IPS-NIHi7 (cell line): ENCODE measurements at regions not wholly inside any gene's neighbourhood (a gene's known extent, or its start where the extent isn't known, plus 50 kb on each side); places are given as distances from the start of the nearest gene placed in this dataset.
"Not testable (repeated sequence)": the region's sequence is repeated elsewhere in the genome, so short reads cannot be mapped to it uniquely, and the experiment has no call there.

Experiments used
- DNase-seq: peaks from one replicate; pipeline ENCODE4 v3.0.0; 2012; ENCODE audit warnings: mixed read lengths; ENCODE audit errors: extremely low spot score

GRCh38 chr13:53276265-53276664 lies 247.7 kb downstream of the OLFM4 start:
- DNase-seq: peak; percentile 65

GRCh38 chr13:53281677-53282076 lies 253.1 kb downstream of the OLFM4 start:
- no peak for DNase-seq

GRCh38 chr13:53285896-53286430 lies 257.4 kb downstream of the OLFM4 start:
- DNase-seq: no peak

- DNase-seq: no peak
Measured at GRCh38 chr13:53298396-53298795, 269.8 kb downstream of the OLFM4 start.

- no peak for DNase-seq
Measured at GRCh38 chr13:53301449-53301848, 272.8 kb downstream of the OLFM4 start.

GRCh38 chr13:53305419-53305818 lies 276.8 kb downstream of the OLFM4 start:
- DNase-seq: not testable (repeated sequence)

- no peak for DNase-seq
Measured at GRCh38 chr13:53310786-53311185, 282.2 kb downstream of the OLFM4 start.

- DNase-seq: peak; percentile 27
Measured at GRCh38 chr13:53311561-53311960, 282.9 kb downstream of the OLFM4 start.

- no peak for DNase-seq
Measured at GRCh38 chr13:53321296-53321801, 292.7 kb downstream of the OLFM4 start.

GRCh38 chr13:53324656-53325055 lies 296.0 kb downstream of the OLFM4 start:
- DNase-seq: no peak

- no peak for DNase-seq
Measured at GRCh38 chr13:53326716-53327115, 298.1 kb downstream of the OLFM4 start.

GRCh38 chr13:53327680-53328315 lies 299.2 kb downstream of the OLFM4 start:
- DNase-seq: no peak

- no peak for DNase-seq
Measured at GRCh38 chr13:53336441-53337160, 308.0 kb downstream of the OLFM4 start.

GRCh38 chr13:53338760-53339159 lies 310.1 kb downstream of the OLFM4 start:
- no peak for DNase-seq

- DNase-seq: no peak
Measured at GRCh38 chr13:53340505-53341143, 312.0 kb downstream of the OLFM4 start.

- peak; percentile 14 for DNase-seq
Measured at GRCh38 chr13:53341144-53341510, 312.5 kb downstream of the OLFM4 start.

GRCh38 chr13:53342623-53343360 lies 314.2 kb downstream of the OLFM4 start:
- peak; percentile 22 for DNase-seq

GRCh38 chr13:53343361-53343744 lies 314.7 kb downstream of the OLFM4 start:
- DNase-seq: peak; percentile 74

GRCh38 chr13:53351021-53351420 lies 322.4 kb downstream of the OLFM4 start:
- no peak for DNase-seq

- DNase-seq: no peak
Measured at GRCh38 chr13:53357582-53357981, 329.0 kb downstream of the OLFM4 start.

- peak; percentile 37 for DNase-seq
Measured at GRCh38 chr13:53368948-53369347, 340.3 kb downstream of the OLFM4 start.

- no peak for DNase-seq
Measured at GRCh38 chr13:53379485-53379884, 350.9 kb downstream of the OLFM4 start.
